ENCODE measurements at regions not wholly inside any gene's neighbourhood (a gene's known extent, or its start where the extent isn't known, plus 50 kb on each side); places are given as distances from the start of the nearest gene placed in this dataset.

DNA sequence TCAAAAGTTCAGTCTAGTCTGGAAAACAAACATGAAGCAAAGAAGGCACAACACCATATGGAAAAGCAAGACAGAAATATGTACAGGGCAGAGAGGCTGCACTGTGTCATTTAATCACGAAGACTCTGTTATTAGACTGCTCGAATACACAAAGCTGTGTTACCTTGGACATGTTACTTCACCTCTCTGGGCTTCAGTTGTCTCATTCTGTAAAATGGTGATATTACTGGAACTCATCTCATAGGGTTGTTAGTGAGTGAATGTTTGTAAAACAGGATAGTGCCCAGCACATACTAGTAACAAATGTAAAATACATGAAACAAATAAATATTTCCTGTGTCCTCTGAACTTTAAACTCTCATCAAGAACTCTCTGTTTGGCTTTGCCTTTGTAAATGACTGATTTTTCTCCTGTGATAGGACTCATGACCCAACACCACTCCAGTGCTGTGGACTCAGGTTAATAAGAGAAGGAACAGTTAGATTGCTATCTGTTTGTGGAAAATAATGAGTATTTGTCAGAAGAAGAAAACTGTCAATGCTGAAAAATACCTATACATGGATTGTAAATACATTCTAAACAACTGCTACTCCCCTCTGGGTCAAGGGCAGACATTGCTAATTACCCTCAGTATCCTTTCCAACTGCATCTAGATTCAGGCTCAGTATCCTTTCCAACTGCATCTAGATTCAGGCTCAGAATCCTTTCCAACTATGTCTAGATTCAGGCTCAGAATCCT lies 62.3 kb downstream of the ZIC5 start:
- TF ChIP-seq, protein P1, sequence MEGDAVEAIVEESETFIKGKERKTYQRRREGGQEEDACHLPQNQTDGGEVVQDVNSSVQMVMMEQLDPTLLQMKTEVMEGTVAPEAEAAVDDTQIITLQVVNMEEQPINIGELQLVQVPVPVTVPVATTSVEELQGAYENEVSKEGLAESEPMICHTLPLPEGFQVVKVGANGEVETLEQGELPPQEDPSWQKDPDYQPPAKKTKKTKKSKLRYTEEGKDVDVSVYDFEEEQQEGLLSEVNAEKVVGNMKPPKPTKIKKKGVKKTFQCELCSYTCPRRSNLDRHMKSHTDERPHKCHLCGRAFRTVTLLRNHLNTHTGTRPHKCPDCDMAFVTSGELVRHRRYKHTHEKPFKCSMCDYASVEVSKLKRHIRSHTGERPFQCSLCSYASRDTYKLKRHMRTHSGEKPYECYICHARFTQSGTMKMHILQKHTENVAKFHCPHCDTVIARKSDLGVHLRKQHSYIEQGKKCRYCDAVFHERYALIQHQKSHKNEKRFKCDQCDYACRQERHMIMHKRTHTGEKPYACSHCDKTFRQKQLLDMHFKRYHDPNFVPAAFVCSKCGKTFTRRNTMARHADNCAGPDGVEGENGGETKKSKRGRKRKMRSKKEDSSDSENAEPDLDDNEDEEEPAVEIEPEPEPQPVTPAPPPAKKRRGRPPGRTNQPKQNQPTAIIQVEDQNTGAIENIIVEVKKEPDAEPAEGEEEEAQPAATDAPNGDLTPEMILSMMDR (IDR thresholded peaks at IDR 0.05; ENCODE audit: unreplicated experiment): no peak
- H3K27me3 Mint-ChIP-seq (ENCODE audit: insufficient read depth, unreplicated experiment): no peaks in the 10 kb centered on the region
- no peak overlapping the region for H3K4me3 Mint-ChIP-seq (ENCODE audit: unreplicated experiment)
- H3K27ac Mint-ChIP-seq (ENCODE audit: low read depth, unreplicated experiment): no peak overlapping the region
- ChIA-PET CTCF (interaction anchor here (0.9 to 2.0 kb wide), 2 partner anchors 8 to 252 kb away, joined by 3 to 9 read pairs; no protein-coding TSS in a partner anchor), POLR2A (interaction anchor here (0.6 to 0.9 kb wide), 2 partner anchors 9 to 13 kb away, joined by 3 read pairs; no protein-coding TSS in a partner anchor)
- no TSS peak for BruUV-seq (replicated peaks)
- no peaks in the 10 kb centered on the region for H3K9me3 Mint-ChIP-seq (ENCODE audit: unreplicated experiment)
- intact Hi-C loops (cut with micrococcal nuclease): no loop called here
- DNase-seq (ENCODE audit: unreplicated experiment): no peak
- H3K4me1 Mint-ChIP-seq (ENCODE audit: insufficient read depth, unreplicated experiment): peaks cover 22% of the 10 kb centered on the region
- no peaks in the 10 kb centered on the region for H3K36me3 Mint-ChIP-seq (ENCODE audit: insufficient read depth, unreplicated experiment)

DNA sequence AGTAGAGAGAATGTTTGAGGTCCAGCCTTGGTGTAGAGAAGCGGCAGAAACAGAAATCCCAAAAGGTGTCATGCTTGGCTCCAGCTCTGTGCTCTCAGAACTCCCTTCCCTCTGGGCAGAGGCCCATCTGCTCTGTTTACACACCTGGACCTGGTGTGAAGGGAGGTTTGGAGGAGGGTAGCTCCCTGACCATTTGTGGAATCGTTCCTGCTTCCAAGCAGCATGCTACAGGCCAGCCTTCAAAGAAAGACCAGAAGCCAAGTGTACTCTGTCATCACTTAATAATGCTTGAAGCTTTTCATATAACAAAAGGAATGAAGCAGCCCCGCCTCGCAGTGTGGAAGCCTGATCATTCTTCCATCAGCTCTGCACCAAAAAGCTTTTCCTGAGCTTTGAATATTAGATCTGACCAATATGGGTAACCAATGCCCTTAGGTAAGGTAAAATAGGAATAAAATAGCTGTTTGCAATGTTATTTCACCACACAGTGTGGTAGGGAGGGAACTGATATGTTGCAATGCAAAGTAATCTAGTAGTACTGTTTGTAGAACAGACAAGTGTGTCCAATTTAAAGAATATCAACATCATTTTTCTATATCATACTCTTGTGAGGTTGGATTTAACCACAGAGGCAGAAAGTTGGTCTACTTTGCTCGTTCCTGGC lies 63.3 kb downstream of the ZIC5 start:
- H3K27ac Mint-ChIP-seq (ENCODE audit: low read depth, unreplicated experiment): no peak overlapping the region

DNA sequence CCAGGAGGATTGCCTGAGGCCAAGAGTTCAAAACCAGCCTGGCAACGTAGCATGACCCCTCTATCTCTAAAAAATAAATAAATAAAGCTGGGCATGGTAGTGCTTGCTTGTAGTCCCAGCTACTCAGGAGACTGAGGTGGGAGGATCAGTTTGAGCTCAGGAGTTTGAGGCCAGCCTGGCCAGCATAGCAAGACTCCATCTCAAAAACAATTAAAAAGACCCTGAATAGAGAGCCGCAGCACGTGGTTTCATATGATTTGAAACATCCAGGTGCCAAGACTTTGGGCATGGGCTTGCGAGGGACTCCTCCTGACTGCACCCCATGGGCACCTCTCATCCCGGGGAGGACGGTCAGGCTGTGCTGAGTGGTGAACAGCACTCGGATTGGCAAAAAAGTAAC lies 63.9 kb downstream of the ZIC5 start:
- no peak overlapping the region for H3K4me3 Mint-ChIP-seq (ENCODE audit: unreplicated experiment)
- intact Hi-C loops (cut with micrococcal nuclease): no loop called here
- BruUV-seq (replicated peaks): no TSS peak

More for the DNA sequence above, 63.3 kb downstream of the ZIC5 start:
- ChIA-PET CTCF (interaction anchor here (0.6 to 2.0 kb wide), 10 partner anchors 8 to 607 kb away, joined by 3 to 20 read pairs (median 4); no protein-coding TSS in a partner anchor), POLR2A (interaction anchor here (0.6 to 1.4 kb wide), 6 partner anchors 8 to 918 kb away, joined by 3 to 4 read pairs (median 3); no protein-coding TSS in a partner anchor)
- peaks cover 22% of the 10 kb centered on the region for H3K4me1 Mint-ChIP-seq (ENCODE audit: insufficient read depth, unreplicated experiment)
- no peaks in the 10 kb centered on the region for H3K9me3 Mint-ChIP-seq (ENCODE audit: unreplicated experiment)
- TF ChIP-seq, protein P1 (IDR thresholded peaks at IDR 0.05; ENCODE audit: unreplicated experiment): no peak
- BruUV-seq (replicated peaks): no TSS peak
- DNase-seq (ENCODE audit: unreplicated experiment): no peak
- intact Hi-C loops (cut with micrococcal nuclease): no loop called here
- H3K36me3 Mint-ChIP-seq (ENCODE audit: insufficient read depth, unreplicated experiment): no peaks in the 10 kb centered on the region
- H3K27me3 Mint-ChIP-seq (ENCODE audit: insufficient read depth, unreplicated experiment): no peaks in the 10 kb centered on the region
- H3K4me3 Mint-ChIP-seq (ENCODE audit: unreplicated experiment): no peak overlapping the region

More for the DNA sequence above, 63.9 kb downstream of the ZIC5 start:
- TF ChIP-seq, protein P1 (IDR thresholded peaks at IDR 0.05; ENCODE audit: unreplicated experiment): no peak
- no peaks in the 10 kb centered on the region for H3K36me3 Mint-ChIP-seq (ENCODE audit: insufficient read depth, unreplicated experiment)
- CTCF ChIA-PET: interaction anchor here (0.6 to 2.0 kb wide), 9 partner anchors 9 to 607 kb away, joined by 3 to 20 read pairs (median 5); no protein-coding TSS in a partner anchor
- H3K9me3 Mint-ChIP-seq (ENCODE audit: unreplicated experiment): no peaks in the 10 kb centered on the region
- H3K27ac Mint-ChIP-seq (ENCODE audit: low read depth, unreplicated experiment): no peak overlapping the region
- peaks cover 22% of the 10 kb centered on the region for H3K4me1 Mint-ChIP-seq (ENCODE audit: insufficient read depth, unreplicated experiment)
- POLR2A ChIA-PET: interaction anchor here (0.7 to 1.4 kb wide), 4 partner anchors 10 to 919 kb away, joined by 3 to 4 read pairs (median 3); no protein-coding TSS in a partner anchor
- H3K27me3 Mint-ChIP-seq (ENCODE audit: insufficient read depth, unreplicated experiment): no peaks in the 10 kb centered on the region
- no peak for DNase-seq (ENCODE audit: unreplicated experiment)

All from MCF 10A (cell line).